GM19397 (cell line): ENCODE measurements at regions not wholly inside any gene's neighbourhood (a gene's known extent, or its start where the extent isn't known, plus 50 kb on each side); places are given as distances from the start of the nearest gene placed in this dataset.

Experiments
- ATAC-seq: cut with Tn5 transposase; IDR thresholded peaks from one replicate; pipeline ENCODE4 v1.9.1; 2021; ENCODE audit warnings: mild to moderate bottlenecking, moderate library complexity; ENCODE audit not compliant: unreplicated experiment

DNA sequence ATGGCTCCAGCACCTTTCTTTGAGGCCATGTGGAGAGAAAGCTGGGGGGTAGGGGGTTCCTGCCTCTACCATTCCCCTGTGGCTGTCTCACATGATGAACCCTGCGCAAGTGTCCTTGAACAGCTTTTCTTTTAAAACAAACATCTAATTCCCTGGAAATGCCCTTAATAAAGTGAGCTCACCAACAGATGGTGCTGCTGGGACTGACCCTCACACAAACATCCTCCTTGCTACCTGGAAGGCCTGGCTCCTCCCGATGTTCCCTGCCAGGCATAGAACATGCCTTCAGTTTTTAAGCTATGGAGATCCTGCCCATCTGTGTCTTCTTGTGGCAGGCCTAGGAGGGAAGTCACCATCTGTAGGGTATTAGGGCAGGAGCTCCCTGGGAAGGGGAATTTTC is 60.7 kb upstream of the GATA6 start:
- no peak for ATAC-seq

DNA sequence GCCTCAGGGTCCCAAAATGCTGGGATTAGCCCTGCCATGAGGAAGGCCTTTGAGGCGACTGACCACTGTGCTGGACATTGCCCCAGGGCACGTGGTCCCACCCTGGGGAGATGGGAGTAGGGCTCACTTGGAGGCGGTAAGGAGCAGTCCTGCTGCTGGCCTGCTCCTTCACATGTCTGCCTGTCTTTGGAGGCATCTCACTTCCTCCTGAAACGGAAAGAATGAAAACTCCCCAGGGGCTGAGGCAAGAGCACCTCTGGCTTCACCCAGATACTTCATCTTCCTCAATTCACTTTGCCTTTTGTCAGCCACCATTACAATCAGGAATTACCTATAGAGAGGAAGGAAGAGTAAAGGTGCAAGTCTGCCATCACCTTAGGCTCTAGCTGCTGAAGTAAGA is 59.9 kb upstream of the GATA6 start:
- peak; percentile 51 for ATAC-seq

DNA sequence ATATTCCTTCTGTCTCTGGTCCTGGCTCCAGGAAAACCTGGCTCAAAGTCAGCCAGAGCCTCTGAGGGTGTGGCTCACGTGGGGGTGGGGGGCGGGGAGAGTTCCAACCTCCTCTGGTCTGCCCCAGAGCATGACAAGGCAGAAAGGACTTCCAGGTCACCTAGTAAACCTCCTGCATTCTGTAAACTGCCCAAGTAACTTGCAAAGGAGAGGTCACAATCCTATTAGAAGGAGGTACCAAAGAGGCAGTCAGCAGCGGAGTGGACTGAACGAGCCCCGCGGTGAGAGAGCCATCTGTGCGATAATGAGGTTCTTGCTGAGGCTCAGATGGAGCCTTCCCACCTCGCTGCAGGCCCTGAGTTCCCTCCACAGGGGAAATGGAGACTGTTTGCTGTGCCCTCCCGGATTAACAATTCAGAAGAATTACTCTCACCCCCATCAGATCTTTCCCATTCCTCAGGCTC is 58.9 kb upstream of the GATA6 start:
- ATAC-seq = no peak

- ATAC-seq = no peak
Observed at GRCh38 chr18:22112215-22112614, 57.2 kb upstream of the GATA6 start.

GRCh38 chr18:22113144-22113844 is 56.1 kb upstream of the GATA6 start:
- no peak for ATAC-seq

GRCh38 chr18:22114526-22115321 is 54.7 kb upstream of the GATA6 start:
- no peak for ATAC-seq

DNA sequence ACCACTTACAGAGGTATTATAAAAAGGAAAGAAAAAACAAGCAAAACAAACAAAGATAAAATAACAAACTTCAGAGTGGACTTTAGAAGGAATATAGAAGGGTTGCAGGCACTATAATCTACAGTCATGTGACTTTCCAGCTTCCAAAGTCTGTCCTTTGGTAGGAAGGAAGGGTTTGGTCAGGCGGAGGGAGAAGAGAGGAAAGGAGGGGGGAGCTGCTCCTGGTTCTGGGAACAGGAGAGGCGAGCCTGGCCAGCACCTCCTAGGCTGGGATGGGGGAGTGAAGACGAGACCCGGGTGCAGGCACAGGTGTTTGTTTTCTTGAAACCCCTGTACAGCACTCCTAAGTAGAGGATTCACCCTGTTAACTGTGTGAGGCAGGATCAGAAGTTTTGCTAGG is 53.8 kb upstream of the GATA6 start:
- ATAC-seq = no peak
